Activated CD8-positive, alpha-beta memory T cell treated with anti-CD3 and anti-CD28 coated beads, Interleukin-2, amount 10 ng/mL, durations not matched to agents 7 days and 5 days (primary cell): ENCODE measurements at regions not wholly inside any gene's neighbourhood (a gene's known extent, or its start where the extent isn't known, plus 50 kb on each side); places are given as distances from the start of the nearest gene placed in this dataset.
A peak's percentile ranks its signal among the peaks of the same experiment; 100 is the strongest.
"Not testable (repeated sequence)": the region's sequence is repeated elsewhere in the genome, so short reads cannot be mapped to it uniquely, and the experiment has no call there.

Experiments
- ATAC-seq: fragments of 150-1000 bp; cut with Tn5 transposase; one replicate; pipeline ENCODE4 v1.10.0; 2021; ENCODE audit warnings: moderate library complexity
- CTCF ChIA-PET: fragments of 350-600 bp; sonication (Branson Sonifier 250); formaldehyde crosslinking; loops from one replicate; lab custom pipeline; 2021; ENCODE audit warnings: antibody characterized with exemption; lab: Charles Lee
- DNase-seq: peaks from one replicate; pipeline ENCODE4 v3.0.0-alpha.2; 2020
- H3K27ac Mint-ChIP-seq: one replicate; pipeline ENCODE4 v1.8.0; 2021; ENCODE audit warnings: mild to moderate bottlenecking, mixed read lengths
- H3K27me3 Mint-ChIP-seq: one replicate; pipeline ENCODE4 v1.8.0; 2021; ENCODE audit warnings: mixed read lengths
- H3K36me3 Mint-ChIP-seq: one replicate; pipeline ENCODE4 v1.8.0; 2021; ENCODE audit warnings: mild to moderate bottlenecking, mixed read lengths
- H3K4me1 Mint-ChIP-seq: one replicate; pipeline ENCODE4 v1.8.0; 2021; ENCODE audit warnings: mixed read lengths
- H3K4me3 Mint-ChIP-seq: one replicate; pipeline ENCODE4 v1.8.0; 2021; ENCODE audit warnings: mild to moderate bottlenecking, moderate library complexity, mixed read lengths
- H3K9me3 Mint-ChIP-seq: one replicate; pipeline ENCODE4 v1.8.0; 2022; ENCODE audit warnings: low read depth, mixed read lengths

DNA sequence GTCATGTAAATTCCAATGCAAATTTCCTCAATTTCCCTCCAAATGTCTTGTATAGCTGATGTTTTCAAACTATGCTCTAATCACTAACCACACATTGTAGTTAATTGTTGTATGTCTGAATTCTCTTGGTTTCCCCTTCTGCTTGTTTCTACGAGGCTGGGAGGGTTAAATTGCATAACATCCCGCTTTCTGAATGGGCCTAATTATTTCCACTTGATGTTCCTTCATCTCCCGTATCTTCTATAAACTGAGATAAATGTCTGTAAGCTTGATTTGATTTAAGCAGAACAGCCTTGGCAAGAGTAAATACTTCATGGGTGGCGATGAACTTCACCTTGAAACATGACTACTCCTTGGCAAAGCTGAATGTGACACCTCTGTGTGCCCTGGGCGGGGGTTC lies 72.2 kb downstream of the SERINC2 start:
- peaks cover 4% of the 10 kb centered on the region for H3K9me3 Mint-ChIP-seq
- no peak for DNase-seq
- H3K4me1 Mint-ChIP-seq, result peaks cover 9% of the 10 kb centered on the region
- no peak overlapping the region for H3K27ac Mint-ChIP-seq
- H3K4me3 Mint-ChIP-seq, result no peak overlapping the region
- no peak for ATAC-seq
- peaks cover 1% of the 10 kb centered on the region for H3K36me3 Mint-ChIP-seq
- CTCF ChIA-PET, result interaction anchor here (0.6 kb wide), 1 partner anchor 13 kb away, joined by 3 read pairs; no protein-coding TSS in a partner anchor
- no peaks in the 10 kb centered on the region for H3K27me3 Mint-ChIP-seq

GRCh38 chr1:31487143-31487542 lies 74.1 kb downstream of the SERINC2 start:
- H3K36me3 Mint-ChIP-seq, result peaks cover 1% of the 10 kb centered on the region
- H3K4me3 Mint-ChIP-seq, result no peak overlapping the region
- H3K4me1 Mint-ChIP-seq, result peaks cover 9% of the 10 kb centered on the region
- peak overlapping the region; percentile 69 for H3K27ac Mint-ChIP-seq
- DNase-seq, result peak; percentile 39
- CTCF ChIA-PET, result interaction anchor here (1.5 to 2.9 kb wide), 2 partner anchors 62 to 302 kb away, joined by 4 to 8 read pairs; no protein-coding TSS in a partner anchor
- peak; percentile 36 for ATAC-seq
- peaks cover 4% of the 10 kb centered on the region for H3K27me3 Mint-ChIP-seq
- peaks cover 4% of the 10 kb centered on the region for H3K9me3 Mint-ChIP-seq

- Mint-ChIP-seq H3K27me3 (peaks cover 6% of the 10 kb centered on the region), H3K4me3 (no peak overlapping the region), H3K27ac (peak overlapping the region; percentile 69), H3K36me3 (peaks cover 1% of the 10 kb centered on the region), H3K4me1 (peaks cover 9% of the 10 kb centered on the region), H3K9me3 (peaks cover 4% of the 10 kb centered on the region)
- no peak for ATAC-seq
- DNase-seq, result peak; percentile 14
- CTCF ChIA-PET, result interaction anchor here (1.5 to 2.9 kb wide), 2 partner anchors 61 to 302 kb away, joined by 4 to 8 read pairs; no protein-coding TSS in a partner anchor
These were observed 74.8 kb downstream of the SERINC2 start for GRCh38 chr1:31487721-31488293.

GRCh38 chr1:31488528-31488927 lies 75.5 kb downstream of the SERINC2 start:
- CTCF ChIA-PET, result interaction anchor here (2.9 kb wide), 1 partner anchor 61 kb away, joined by 8 read pairs; no protein-coding TSS in a partner anchor
- peaks cover 9% of the 10 kb centered on the region for H3K4me1 Mint-ChIP-seq
- no peak for DNase-seq
- peaks cover 6% of the 10 kb centered on the region for H3K27me3 Mint-ChIP-seq
- no peak overlapping the region for H3K27ac Mint-ChIP-seq
- H3K36me3 Mint-ChIP-seq, result peaks cover 1% of the 10 kb centered on the region
- ATAC-seq, result no peak
- H3K9me3 Mint-ChIP-seq, result peaks cover 4% of the 10 kb centered on the region
- H3K4me3 Mint-ChIP-seq, result no peak overlapping the region

- not testable (repeated sequence) for H3K9me3 Mint-ChIP-seq, H3K27me3 Mint-ChIP-seq, H3K4me1 Mint-ChIP-seq, H3K36me3 Mint-ChIP-seq, ATAC-seq, H3K4me3 Mint-ChIP-seq
- H3K27ac Mint-ChIP-seq, result peak overlapping the region; percentile 11
- DNase-seq, result peak; percentile 23
- CTCF ChIA-PET, result interaction anchor here (2.9 kb wide), 1 partner anchor 60 kb away, joined by 8 read pairs; no protein-coding TSS in a partner anchor
These were observed 76.6 kb downstream of the SERINC2 start for GRCh38 chr1:31489575-31489974.

- H3K27ac Mint-ChIP-seq, H3K9me3 Mint-ChIP-seq, H3K4me1 Mint-ChIP-seq, H3K27me3 Mint-ChIP-seq, H3K4me3 Mint-ChIP-seq, ATAC-seq, CTCF ChIA-PET, H3K36me3 Mint-ChIP-seq, DNase-seq: not testable (repeated sequence)
These were observed 77.6 kb downstream of the SERINC2 start for GRCh38 chr1:31490596-31490995.

DNA sequence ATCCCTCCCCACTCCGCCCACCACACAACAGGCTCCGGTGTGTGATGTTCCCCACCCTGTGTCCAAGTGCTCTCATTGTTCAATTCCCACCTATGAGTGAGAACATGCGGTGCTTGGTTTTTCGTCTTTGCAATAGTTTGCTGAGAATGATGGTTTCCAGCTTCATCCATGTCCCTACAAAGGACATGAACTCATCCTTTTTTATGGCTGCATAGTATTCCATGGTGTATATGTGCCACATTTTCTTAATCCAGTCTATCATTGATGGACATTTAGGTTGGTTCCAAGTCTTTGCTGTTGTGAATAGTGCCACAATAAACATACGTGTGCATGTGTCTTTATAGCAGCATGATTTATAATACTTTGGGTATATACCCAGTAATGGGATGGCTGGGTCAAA lies 81.0 kb upstream of the TINAGL1 start:
- ATAC-seq, H3K36me3 Mint-ChIP-seq, H3K27ac Mint-ChIP-seq, H3K9me3 Mint-ChIP-seq, CTCF ChIA-PET, H3K4me1 Mint-ChIP-seq, H3K4me3 Mint-ChIP-seq: not testable (repeated sequence)
- peak; percentile 12 for DNase-seq
- H3K27me3 Mint-ChIP-seq, result peaks cover 18% of the 10 kb centered on the region

DNA sequence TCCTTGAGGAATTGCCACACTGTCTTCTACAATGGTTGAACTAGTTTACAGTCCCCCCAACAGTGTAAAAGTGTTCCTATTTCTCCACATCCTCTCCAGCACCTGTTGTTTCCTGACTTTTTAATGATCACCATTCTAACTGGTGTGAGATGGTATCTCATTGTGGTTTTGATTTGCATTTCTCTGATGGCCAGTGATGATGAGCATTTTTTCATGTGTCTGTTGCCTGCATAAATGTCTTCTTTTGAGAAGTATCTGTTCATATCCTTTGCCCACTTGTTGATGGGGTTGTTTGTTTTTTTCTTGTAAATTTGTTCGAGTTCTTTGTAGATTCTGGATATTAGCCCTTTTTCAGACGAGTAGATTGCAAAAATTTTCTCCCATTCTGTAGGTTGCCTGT lies 80.5 kb upstream of the TINAGL1 start:
- ATAC-seq, DNase-seq, H3K27ac Mint-ChIP-seq, H3K36me3 Mint-ChIP-seq, H3K4me3 Mint-ChIP-seq, H3K9me3 Mint-ChIP-seq, H3K4me1 Mint-ChIP-seq, CTCF ChIA-PET: not testable (repeated sequence)
- H3K27me3 Mint-ChIP-seq, result peaks cover 18% of the 10 kb centered on the region

DNA sequence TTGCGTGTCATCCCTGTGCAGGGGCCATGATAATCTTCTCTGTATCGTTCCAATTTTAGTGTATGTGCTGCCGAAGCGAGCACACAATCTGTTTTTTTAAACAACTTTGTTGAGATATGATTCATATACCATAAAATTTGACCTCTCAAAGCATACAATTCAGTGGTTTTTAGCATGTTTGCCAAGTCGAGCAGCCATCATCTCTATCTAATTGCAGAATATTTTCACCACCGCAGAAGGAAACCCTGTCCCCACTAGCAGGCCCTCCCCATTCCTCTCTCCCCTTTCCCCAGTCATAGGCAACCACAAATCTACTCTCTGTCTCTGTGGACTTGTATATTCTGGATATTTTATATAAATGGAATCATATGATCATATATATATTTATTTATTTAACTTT lies 78.7 kb upstream of the TINAGL1 start:
- no peak overlapping the region for H3K4me3 Mint-ChIP-seq
- no peak overlapping the region for H3K27ac Mint-ChIP-seq
- no peaks in the 10 kb centered on the region for H3K36me3 Mint-ChIP-seq
- no peaks in the 10 kb centered on the region for H3K9me3 Mint-ChIP-seq
- H3K4me1 Mint-ChIP-seq, result no peaks in the 10 kb centered on the region
- DNase-seq (peak; percentile 27), ATAC-seq (no peak)
- H3K27me3 Mint-ChIP-seq, result peaks cover 16% of the 10 kb centered on the region
- CTCF ChIA-PET, result no interaction called here

DNA sequence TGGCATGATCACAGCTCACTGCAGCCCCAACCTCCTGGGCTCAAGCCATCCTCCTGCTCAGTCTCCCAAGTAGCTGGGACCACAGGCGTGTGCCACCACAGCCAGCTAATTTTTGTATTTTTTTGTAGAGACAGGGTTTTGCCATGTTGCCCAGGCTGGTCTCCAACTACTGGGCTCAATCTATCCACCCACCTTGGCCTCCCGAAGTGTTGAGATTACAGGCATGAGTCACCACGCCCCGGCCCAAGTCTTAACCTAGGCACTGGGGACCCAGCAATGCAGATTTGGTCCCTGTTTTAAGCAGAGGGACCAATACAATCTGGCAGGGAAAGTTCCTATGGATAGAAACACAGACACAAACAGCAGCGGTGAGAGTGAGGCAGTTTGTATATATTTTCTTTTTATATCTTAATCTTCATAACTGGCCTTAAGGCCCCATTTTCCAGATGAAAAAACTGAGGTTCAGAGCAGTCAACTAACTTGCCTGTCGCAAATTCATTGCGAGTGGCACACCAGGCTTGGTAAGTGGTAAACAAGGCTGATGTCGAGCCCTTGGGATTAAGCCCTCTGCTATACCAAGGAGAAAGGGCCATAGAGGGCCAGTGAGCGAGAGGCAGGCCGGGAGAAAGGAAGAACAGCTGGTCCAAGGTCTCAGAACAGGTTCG lies 77.8 kb upstream of the TINAGL1 start:
- Mint-ChIP-seq H3K36me3 (no peaks in the 10 kb centered on the region), H3K4me3 (no peak overlapping the region), H3K27ac (no peak overlapping the region), H3K27me3 (peaks cover 24% of the 10 kb centered on the region), H3K4me1 (no peaks in the 10 kb centered on the region), H3K9me3 (no peaks in the 10 kb centered on the region)
- DNase-seq (peak; percentile 33), ATAC-seq (no peak)
- CTCF ChIA-PET, result no interaction called here

- CTCF ChIA-PET, result no interaction called here
- Mint-ChIP-seq H3K27ac (no peak overlapping the region), H3K4me3 (no peak overlapping the region), H3K27me3 (peaks cover 24% of the 10 kb centered on the region), H3K4me1 (peaks cover 10% of the 10 kb centered on the region), H3K36me3 (no peaks in the 10 kb centered on the region), H3K9me3 (no peaks in the 10 kb centered on the region)
- no peak for DNase-seq
- no peak for ATAC-seq
These were observed 74.8 kb upstream of the TINAGL1 start for GRCh38 chr1:31501505-31501904.

DNA sequence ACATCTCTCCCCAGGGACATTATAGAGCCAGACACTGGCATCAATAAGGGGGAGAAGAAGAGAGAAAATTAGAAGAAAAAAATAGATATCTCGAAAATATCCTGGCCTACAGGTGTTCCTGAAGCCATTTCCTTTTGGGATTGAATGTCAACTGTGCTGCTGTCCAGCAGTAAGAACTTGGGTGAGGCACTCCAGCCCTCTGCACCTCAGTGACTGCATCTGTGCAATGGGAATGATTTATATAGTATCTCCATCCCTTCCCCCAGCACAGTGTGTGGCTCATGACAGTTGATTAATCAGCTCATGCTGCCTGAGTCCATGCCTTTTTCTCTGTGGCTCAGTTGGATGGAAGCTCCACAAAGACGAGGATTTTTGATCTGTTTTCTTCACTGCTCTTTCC lies 74.1 kb upstream of the TINAGL1 start:
- peaks cover 10% of the 10 kb centered on the region for H3K4me1 Mint-ChIP-seq
- ATAC-seq (no peak), DNase-seq (no peak)
- peaks cover 24% of the 10 kb centered on the region for H3K27me3 Mint-ChIP-seq
- no peak overlapping the region for H3K27ac Mint-ChIP-seq
- no peak overlapping the region for H3K4me3 Mint-ChIP-seq
- CTCF ChIA-PET, result no interaction called here
- no peaks in the 10 kb centered on the region for H3K9me3 Mint-ChIP-seq
- no peaks in the 10 kb centered on the region for H3K36me3 Mint-ChIP-seq

DNA sequence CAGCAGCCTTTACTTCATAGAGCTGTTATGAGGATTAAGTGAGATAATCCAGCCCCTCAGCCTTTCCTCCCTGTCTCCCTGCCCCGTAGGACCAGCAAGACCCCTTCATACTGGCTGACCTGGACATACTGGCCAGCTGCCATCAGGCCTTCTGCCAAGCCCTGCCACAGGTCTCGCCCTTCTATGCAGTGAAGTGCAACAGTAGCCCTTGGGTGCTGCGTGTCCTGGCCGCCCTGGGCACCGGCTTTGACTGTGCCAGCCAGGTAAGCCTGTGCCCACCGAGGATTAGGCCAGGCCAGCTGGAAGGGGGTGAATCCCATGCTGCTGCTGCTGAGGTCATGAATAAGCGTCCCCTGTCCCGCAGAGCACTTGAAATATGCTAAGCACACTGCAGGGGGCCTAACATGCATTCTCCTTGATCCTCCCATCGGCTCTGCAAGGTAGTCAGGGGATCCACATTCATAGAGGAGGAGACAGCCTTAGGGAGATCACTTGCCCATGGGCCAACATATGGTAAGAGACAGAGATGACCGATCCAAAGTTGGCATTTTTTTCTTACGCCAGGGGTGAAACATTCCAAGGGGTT lies 73.3 kb upstream of the TINAGL1 start:
- H3K4me3 Mint-ChIP-seq, result no peak overlapping the region
- peaks cover 20% of the 10 kb centered on the region for H3K27me3 Mint-ChIP-seq
- no peaks in the 10 kb centered on the region for H3K36me3 Mint-ChIP-seq
- CTCF ChIA-PET, result no interaction called here
- no peak overlapping the region for H3K27ac Mint-ChIP-seq
- H3K4me1 Mint-ChIP-seq, result peaks cover 10% of the 10 kb centered on the region
- no peaks in the 10 kb centered on the region for H3K9me3 Mint-ChIP-seq
- no peak for ATAC-seq
- no peak for DNase-seq

DNA sequence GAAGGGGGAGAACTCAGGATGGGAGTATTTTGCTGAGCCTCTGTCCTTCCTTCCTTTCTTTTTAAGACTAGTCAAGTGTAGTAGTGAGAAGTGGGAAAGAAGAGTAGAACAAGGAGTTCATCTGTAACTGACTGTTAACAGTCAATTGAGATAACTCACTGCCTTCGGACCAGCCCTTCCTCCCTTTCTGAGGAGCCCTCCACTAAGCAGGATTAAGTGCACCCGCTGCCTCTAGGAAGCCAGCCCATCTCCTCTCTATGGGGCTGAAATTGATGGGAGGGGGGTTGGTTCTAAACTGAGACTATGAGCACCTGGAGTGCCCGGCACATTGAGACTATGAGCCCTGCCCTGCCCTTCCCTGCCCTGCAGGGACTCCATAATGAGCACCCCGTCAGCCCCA lies 72.7 kb upstream of the TINAGL1 start:
- Mint-ChIP-seq H3K4me1 (peaks cover 10% of the 10 kb centered on the region), H3K36me3 (no peaks in the 10 kb centered on the region), H3K27me3 (peaks cover 15% of the 10 kb centered on the region), H3K9me3 (no peaks in the 10 kb centered on the region), H3K27ac (no peak overlapping the region), H3K4me3 (no peak overlapping the region)
- ATAC-seq, result no peak
- CTCF ChIA-PET, result no interaction called here
- no peak for DNase-seq
